ENCODE measurements at regions not wholly inside any gene's neighbourhood (a gene's known extent, or its start where the extent isn't known, plus 50 kb on each side); places are given as distances from the start of the nearest gene placed in this dataset.
"Not testable (repeated sequence)": the region's sequence is repeated elsewhere in the genome, so short reads cannot be mapped to it uniquely, and the experiment has no call there.

GRCh38 chr5:159681661-159682060 lies 234.6 kb upstream of the ADRA1B start:
- no peak for DNase-seq (ENCODE audit: low read depth in 1 of 2, low spot score in 1 of 2)
- Histone ChIP-seq H3K27ac (replicated peaks) (no peak overlapping the region), H3K4me3 (replicated peaks; ENCODE audit: insufficient read depth, low read length) (no peak overlapping the region), H3K27me3 (ENCODE audit: insufficient read depth, poor library complexity, severe bottlenecking) (no peaks in the 10 kb centered on the region)
- TF ChIP-seq, protein P1, sequence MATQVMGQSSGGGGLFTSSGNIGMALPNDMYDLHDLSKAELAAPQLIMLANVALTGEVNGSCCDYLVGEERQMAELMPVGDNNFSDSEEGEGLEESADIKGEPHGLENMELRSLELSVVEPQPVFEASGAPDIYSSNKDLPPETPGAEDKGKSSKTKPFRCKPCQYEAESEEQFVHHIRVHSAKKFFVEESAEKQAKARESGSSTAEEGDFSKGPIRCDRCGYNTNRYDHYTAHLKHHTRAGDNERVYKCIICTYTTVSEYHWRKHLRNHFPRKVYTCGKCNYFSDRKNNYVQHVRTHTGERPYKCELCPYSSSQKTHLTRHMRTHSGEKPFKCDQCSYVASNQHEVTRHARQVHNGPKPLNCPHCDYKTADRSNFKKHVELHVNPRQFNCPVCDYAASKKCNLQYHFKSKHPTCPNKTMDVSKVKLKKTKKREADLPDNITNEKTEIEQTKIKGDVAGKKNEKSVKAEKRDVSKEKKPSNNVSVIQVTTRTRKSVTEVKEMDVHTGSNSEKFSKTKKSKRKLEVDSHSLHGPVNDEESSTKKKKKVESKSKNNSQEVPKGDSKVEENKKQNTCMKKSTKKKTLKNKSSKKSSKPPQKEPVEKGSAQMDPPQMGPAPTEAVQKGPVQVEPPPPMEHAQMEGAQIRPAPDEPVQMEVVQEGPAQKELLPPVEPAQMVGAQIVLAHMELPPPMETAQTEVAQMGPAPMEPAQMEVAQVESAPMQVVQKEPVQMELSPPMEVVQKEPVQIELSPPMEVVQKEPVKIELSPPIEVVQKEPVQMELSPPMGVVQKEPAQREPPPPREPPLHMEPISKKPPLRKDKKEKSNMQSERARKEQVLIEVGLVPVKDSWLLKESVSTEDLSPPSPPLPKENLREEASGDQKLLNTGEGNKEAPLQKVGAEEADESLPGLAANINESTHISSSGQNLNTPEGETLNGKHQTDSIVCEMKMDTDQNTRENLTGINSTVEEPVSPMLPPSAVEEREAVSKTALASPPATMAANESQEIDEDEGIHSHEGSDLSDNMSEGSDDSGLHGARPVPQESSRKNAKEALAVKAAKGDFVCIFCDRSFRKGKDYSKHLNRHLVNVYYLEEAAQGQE (IDR thresholded peaks at IDR 0.05; ENCODE audit: insufficient replicate concordance, low read depth), result no peak

DNA sequence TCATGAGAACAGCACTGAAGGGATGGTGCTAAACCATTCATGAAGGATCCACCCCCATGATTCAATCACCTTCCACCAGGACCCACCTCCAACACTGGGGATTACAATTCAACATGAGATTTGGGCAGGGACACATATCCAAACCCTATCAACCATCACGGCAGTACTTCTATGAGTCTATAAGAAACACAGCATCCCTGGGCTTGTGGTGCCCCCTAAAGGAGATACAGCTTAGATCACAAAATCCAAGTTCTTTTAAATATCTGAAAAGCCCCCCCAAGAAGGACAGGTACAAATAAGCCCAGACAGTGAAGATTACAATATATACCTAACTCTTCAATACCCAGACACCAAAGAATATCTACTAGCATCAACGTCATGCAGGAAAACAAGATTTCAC lies 233.7 kb upstream of the ADRA1B start:
- no peak overlapping the region for H3K27ac ChIP-seq (replicated peaks)
- DNase-seq (ENCODE audit: low read depth in 1 of 2, low spot score in 1 of 2), result no peak
- no peaks in the 10 kb centered on the region for H3K27me3 ChIP-seq (ENCODE audit: insufficient read depth, poor library complexity, severe bottlenecking)
- TF ChIP-seq, protein P1 (IDR thresholded peaks at IDR 0.05; ENCODE audit: insufficient replicate concordance, low read depth), result no peak
- TF ChIP-seq SPI1 (IDR thresholded peaks at IDR 0.05; ENCODE audit: borderline replicate concordance, low read depth) (no peak), GABPA (IDR thresholded peaks at IDR 0.05; ENCODE audit: low read depth) (no peak), CTCF (IDR thresholded peaks at IDR 0.05; ENCODE audit: insufficient read depth, low read length) (no peak), POLR2AphosphoS5 (IDR thresholded peaks at IDR 0.05; ENCODE audit: low read depth) (no peak)
- H3K4me3 ChIP-seq (replicated peaks; ENCODE audit: insufficient read depth, low read length), result no peak overlapping the region

DNA sequence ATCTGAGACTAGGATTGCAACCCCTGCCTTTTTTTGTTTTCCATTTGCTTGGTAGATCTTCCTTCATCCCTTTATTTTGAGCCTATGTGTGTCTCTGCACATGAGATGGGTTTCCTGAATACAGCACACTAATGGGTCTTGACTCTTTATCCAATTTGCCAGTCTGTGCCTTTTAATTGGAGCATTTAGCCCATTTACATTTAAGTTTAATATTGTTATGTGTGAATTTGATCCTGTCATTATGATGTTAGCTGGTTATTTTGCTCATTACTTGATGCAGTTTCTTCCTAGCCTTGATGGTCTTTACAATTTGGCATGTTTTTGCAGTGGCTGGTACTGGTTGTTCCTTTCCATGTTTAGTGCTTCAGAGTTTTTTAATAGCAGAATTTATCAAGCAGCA lies 228.4 kb upstream of the ADRA1B start:
- not testable (repeated sequence) for H3K27me3 ChIP-seq (ENCODE audit: insufficient read depth, poor library complexity, severe bottlenecking); H3K4me3 ChIP-seq (replicated peaks; ENCODE audit: insufficient read depth, low read length); H3K27ac ChIP-seq (replicated peaks); DNase-seq (ENCODE audit: low read depth in 1 of 2, low spot score in 1 of 2)

GRCh38 chr5:159695741-159696294 lies 220.5 kb upstream of the ADRA1B start:
- no peak for DNase-seq (ENCODE audit: low read depth in 1 of 2, low spot score in 1 of 2)

More at GRCh38 chr5:159695741-159696294, 220.5 kb upstream of the ADRA1B start:
- H3K4me3 ChIP-seq (replicated peaks; ENCODE audit: insufficient read depth, low read length), result no peak overlapping the region
- TF ChIP-seq GABPA (IDR thresholded peaks at IDR 0.05; ENCODE audit: low read depth) (no peak), SPI1 (IDR thresholded peaks at IDR 0.05; ENCODE audit: borderline replicate concordance, low read depth) (no peak), CTCF (IDR thresholded peaks at IDR 0.05; ENCODE audit: insufficient read depth, low read length) (no peak), POLR2AphosphoS5 (IDR thresholded peaks at IDR 0.05; ENCODE audit: low read depth) (no peak)
- TF ChIP-seq, protein P1 (IDR thresholded peaks at IDR 0.05; ENCODE audit: insufficient replicate concordance, low read depth), result no peak
- H3K27me3 ChIP-seq (ENCODE audit: insufficient read depth, poor library complexity, severe bottlenecking), result peaks cover 2% of the 10 kb centered on the region
- no peak overlapping the region for H3K27ac ChIP-seq (replicated peaks)
